Type B pancreatic cell (in vitro differentiated cells): ENCODE measurements at regions not wholly inside any gene's neighbourhood (a gene's known extent, or its start where the extent isn't known, plus 50 kb on each side); places are given as distances from the start of the nearest gene placed in this dataset.

Experiments used
- DNase-seq: peaks from one replicate; pipeline ENCODE4 v3.0.0; 2021; ENCODE audit warnings: mixed read lengths; ENCODE audit not compliant: unreplicated experiment; ENCODE audit errors: extremely low spot score
- H3K27ac Mint-ChIP-seq: 2 replicates; pipeline ENCODE4 v1.8.0; 2021; ENCODE audit warnings: mild to moderate bottlenecking, mixed read lengths
- H3K27me3 Mint-ChIP-seq: 2 replicates; pipeline ENCODE4 v1.8.0; 2021; ENCODE audit warnings: mixed read lengths
- H3K36me3 Mint-ChIP-seq: 2 replicates; pipeline ENCODE4 v1.8.0; 2021; ENCODE audit warnings: mixed read lengths
- H3K4me1 Mint-ChIP-seq: one replicate; pipeline ENCODE4 v1.8.0; 2021; ENCODE audit warnings: mixed read lengths; ENCODE audit not compliant: unreplicated experiment
- H3K4me3 Mint-ChIP-seq: 2 replicates; pipeline ENCODE4 v1.8.0; 2021; ENCODE audit warnings: mild to moderate bottlenecking, mixed read lengths
- H3K9me3 Mint-ChIP-seq: 2 replicates; pipeline ENCODE4 v1.8.0; 2021; ENCODE audit warnings: mixed read lengths
- TF ChIP-seq, protein P1 (sequence below): fragments of 200-600 bp; sonication (generic); conservative IDR thresholded peaks from 2 replicates; pipeline ENCODE4 v1.5.0; 2021; ENCODE audit warnings: antibody characterized with exemption, mild to moderate bottlenecking

DNA sequence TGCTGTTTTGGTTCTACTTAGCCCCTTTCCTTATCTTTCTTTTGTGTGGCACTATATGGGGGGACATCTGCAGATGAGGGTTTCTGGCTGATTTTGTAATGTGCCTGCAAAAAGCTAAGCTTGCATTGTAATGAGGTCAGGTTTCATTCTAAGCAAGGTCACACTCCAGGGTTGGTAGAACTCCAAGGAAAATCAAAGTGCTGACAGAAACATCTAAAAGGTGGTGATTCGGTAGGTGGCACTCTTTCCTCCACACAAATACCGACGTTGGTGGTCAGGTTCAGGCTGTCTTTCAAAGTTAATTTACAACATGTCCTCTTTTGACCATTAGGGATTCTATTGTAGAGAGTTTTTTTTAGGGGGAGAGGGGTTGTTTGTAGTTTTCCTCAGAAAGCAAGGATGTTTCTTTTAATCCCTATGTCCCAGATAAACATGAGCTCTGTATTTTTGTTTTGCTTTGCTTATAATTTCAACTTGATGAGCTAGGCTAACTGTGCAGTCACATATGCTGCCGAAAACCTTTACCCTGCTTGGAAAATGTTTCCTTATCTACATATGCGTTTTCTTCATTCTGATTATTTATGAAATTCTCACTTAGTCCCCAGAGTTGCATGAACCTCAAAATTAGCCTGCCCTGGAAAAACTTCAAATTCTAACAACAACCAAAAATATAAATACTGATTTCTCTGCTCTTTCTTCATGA is 434.2 kb downstream of the PPARGC1A start:
- H3K27ac Mint-ChIP-seq: no peak overlapping the region

DNA sequence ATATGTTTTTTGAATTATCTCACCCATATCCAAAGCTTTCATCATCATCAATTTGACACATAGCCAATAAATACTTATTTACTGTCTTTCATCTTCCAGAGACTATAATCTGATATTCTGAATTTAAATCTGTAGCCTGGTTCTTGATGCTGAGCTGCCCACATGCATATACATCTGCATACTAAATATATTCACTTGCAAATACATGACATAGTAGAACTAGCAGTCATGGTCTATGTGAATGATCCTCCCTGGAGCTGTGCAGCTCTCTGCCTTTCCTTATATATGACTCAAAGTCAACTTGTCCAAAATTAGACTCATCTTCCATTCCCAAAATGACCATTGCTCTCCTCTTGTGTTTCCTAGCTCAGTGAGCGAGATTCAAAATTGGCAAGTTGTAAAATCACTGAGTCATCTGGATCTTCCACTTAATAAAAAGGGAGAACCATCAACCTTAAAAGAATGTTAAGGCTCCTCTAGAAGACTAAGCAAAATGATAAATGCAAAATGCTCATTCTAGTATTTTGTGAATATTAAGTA is 448.2 kb downstream of the PPARGC1A start:
- no peak overlapping the region for H3K27ac Mint-ChIP-seq
- H3K4me3 Mint-ChIP-seq: no peak overlapping the region
- H3K4me1 Mint-ChIP-seq: no peaks in the 10 kb centered on the region
- H3K27me3 Mint-ChIP-seq: no peaks in the 10 kb centered on the region
- no peaks in the 10 kb centered on the region for H3K36me3 Mint-ChIP-seq
- no peak for DNase-seq
- TF ChIP-seq, protein P1, sequence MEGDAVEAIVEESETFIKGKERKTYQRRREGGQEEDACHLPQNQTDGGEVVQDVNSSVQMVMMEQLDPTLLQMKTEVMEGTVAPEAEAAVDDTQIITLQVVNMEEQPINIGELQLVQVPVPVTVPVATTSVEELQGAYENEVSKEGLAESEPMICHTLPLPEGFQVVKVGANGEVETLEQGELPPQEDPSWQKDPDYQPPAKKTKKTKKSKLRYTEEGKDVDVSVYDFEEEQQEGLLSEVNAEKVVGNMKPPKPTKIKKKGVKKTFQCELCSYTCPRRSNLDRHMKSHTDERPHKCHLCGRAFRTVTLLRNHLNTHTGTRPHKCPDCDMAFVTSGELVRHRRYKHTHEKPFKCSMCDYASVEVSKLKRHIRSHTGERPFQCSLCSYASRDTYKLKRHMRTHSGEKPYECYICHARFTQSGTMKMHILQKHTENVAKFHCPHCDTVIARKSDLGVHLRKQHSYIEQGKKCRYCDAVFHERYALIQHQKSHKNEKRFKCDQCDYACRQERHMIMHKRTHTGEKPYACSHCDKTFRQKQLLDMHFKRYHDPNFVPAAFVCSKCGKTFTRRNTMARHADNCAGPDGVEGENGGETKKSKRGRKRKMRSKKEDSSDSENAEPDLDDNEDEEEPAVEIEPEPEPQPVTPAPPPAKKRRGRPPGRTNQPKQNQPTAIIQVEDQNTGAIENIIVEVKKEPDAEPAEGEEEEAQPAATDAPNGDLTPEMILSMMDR: no peak
- no peaks in the 10 kb centered on the region for H3K9me3 Mint-ChIP-seq

More for the DNA sequence above, 434.2 kb downstream of the PPARGC1A start:
- Mint-ChIP-seq H3K4me3 (no peak overlapping the region), H3K9me3 (no peaks in the 10 kb centered on the region), H3K27me3 (no peaks in the 10 kb centered on the region), H3K4me1 (peaks cover 9% of the 10 kb centered on the region), H3K36me3 (no peaks in the 10 kb centered on the region)
- TF ChIP-seq, protein P1: peak; percentile 40
- DNase-seq: no peak

DNA sequence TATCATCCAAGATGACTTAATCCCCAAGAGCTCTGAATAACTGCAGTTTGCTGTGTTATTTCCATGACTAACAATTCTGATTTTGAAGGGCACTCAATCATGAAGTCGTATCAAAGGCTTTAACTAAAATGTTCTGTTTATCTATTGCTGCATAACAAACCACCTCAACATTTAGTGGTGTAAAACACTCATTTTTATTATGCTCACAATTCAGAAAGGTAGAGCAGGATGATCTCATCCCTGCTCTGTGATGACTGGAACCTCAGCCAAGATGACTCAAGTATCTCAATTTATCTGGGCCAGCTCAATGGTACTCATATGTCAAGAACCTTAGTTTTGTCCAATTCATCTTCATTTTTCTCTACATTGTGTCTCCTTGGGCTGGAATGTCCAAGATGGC is 451.1 kb downstream of the PPARGC1A start:
- H3K9me3 Mint-ChIP-seq: no peaks in the 10 kb centered on the region
- no peak overlapping the region for H3K27ac Mint-ChIP-seq
- no peak for DNase-seq
- TF ChIP-seq, protein P1: no peak
- H3K36me3 Mint-ChIP-seq: no peaks in the 10 kb centered on the region
- no peaks in the 10 kb centered on the region for H3K4me1 Mint-ChIP-seq
- H3K27me3 Mint-ChIP-seq: no peaks in the 10 kb centered on the region
- H3K4me3 Mint-ChIP-seq: no peak overlapping the region

DNA sequence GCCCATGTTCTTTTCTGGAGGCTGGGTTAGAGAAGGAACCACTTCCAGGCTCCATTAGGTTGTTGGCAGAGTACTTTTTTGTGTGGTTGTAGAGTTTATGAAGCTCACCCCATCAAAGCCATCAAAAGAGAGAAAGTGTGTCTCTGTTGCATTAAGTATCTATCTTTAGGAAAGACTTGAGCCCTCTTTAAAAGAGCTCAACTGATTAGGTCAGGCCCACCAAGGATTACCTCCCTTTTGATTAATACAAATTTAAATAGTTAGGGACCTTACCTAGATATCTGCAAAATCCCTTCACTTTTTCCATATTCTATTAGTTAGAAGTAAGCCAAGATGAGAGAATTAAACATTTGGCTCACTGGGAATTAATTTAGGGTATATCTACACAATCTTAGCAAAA is 460.4 kb downstream of the PPARGC1A start:
- Mint-ChIP-seq H3K4me1 (no peaks in the 10 kb centered on the region), H3K36me3 (no peaks in the 10 kb centered on the region), H3K9me3 (no peaks in the 10 kb centered on the region), H3K27me3 (peaks cover 3% of the 10 kb centered on the region), H3K4me3 (no peak overlapping the region), H3K27ac (no peak overlapping the region)
- no peak for DNase-seq
- TF ChIP-seq, protein P1: no peak

DNA sequence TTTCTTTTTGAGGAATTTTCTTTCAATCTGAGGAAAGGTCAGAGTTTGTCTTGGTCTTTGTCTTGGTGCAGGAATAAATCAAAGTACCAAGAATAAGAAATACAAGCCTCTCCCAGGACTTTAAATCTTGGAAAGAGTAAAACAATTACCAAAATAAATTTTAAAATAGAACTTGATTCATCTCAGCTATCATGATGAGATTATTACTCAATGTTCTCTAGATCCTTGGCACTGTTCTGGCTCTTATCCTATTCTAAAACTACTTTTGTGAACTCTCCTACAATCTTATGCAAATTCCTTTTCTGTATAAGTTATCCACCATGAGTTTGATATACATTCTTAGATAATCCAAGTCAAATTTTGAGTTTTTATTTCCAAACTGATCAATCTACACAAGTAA is 464.3 kb downstream of the PPARGC1A start:
- no peak for DNase-seq
- Mint-ChIP-seq H3K27me3 (peaks cover 3% of the 10 kb centered on the region), H3K36me3 (no peaks in the 10 kb centered on the region), H3K4me3 (no peak overlapping the region), H3K4me1 (peaks cover 6% of the 10 kb centered on the region), H3K9me3 (no peaks in the 10 kb centered on the region), H3K27ac (no peak overlapping the region)
- TF ChIP-seq, protein P1: no peak
